ENCODE measurements at regions not wholly inside any gene's neighbourhood (a gene's known extent, or its start where the extent isn't known, plus 50 kb on each side); places are given as distances from the start of the nearest gene placed in this dataset.

DNA sequence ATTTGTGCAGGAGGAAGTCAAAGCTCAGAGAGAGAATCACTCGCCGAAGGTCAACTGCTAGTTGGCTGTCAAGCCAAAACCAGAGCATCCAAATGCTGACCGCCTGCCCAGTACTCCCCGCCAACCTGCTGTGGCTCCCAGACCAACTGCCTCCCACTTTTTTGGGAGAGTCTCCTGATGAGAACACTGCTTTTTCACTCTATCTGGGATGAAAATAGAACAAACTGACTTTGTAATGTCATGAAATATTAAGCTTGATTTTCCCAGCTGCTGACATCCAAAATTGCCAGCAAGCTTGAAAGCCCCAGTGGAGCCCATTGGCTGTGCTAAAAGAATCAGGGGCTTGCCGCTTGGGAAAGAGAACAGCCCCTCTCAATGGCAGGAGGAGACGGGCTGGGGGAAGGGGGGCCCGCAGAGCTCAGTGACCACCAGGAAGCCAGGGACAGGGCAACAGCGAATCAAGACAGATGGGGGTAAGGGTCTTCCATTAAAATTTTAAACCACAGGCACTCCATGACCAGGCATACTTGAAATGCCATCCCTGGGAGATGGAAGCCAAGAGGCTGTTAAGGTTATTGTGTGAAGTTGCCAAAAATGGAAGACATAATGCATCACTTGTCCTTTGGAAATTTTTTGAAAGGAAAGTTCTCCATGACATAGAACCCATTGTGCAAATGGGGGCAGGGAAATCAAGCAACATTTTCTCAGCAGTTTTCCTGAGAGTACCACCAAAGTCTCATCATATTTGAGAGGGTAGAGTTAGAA, 125.7 kb upstream of the CDH5 start:
- no peak for DNase-seq

DNA sequence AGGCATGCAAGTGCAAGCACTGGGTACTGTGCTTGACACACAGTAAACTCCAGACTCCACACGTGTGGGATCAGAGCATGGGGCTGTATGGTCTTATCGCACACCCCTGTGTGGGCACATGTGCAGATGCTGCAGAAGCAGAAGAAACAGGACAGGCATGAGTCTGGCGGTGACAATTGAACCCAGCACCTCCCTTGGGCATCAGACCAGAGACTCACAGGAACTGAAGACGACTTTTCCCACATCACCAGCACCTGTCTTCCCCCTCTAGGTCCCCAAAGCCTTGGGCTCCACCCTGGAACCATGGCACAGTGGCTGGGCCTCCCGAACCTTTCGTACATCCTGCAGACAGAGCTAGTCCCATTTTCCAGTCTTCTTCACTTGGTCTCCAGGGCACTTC, 126.4 kb upstream of the CDH5 start:
- no peak for DNase-seq

DNA sequence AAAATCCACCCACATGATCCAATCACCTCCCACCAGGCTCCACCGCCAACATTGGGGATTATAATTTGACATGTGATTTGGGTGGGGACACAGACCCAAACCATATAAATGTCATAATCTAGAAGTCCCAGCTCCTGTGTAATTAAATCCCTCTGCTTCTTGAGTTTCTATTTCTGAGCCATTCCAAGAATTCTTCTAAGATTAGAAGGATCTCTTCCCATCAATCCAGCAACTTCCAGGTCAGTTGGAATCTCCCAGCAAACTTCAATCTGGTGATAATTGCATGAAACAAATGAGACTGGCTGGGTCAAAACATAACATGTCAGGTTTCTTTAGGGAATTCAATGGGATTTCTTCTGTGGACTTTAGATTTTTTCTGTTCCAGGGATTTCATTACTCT, 127.8 kb upstream of the CDH5 start:
- DNase-seq, result no peak

DNA sequence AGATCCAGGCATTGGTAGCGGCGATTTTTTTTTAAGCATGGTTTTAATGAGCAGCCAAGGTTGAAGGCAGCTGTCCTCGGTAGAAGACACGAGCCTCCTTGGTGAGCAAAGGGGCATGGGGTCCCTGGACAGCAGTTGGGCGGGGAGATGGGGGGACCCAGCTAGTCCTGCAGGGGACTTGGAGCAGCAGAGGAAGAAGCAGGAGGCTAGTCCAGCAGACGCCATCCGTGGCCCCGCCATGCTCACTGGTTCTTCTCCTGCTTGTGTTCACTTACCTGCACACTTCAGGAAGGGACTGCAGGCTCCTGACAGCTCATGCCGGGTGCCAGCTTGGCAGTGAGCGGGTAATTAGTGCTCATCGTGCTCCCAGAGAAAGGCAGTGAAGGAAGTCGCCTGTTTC, 130.2 kb upstream of the CDH5 start:
- no peak for DNase-seq

DNA sequence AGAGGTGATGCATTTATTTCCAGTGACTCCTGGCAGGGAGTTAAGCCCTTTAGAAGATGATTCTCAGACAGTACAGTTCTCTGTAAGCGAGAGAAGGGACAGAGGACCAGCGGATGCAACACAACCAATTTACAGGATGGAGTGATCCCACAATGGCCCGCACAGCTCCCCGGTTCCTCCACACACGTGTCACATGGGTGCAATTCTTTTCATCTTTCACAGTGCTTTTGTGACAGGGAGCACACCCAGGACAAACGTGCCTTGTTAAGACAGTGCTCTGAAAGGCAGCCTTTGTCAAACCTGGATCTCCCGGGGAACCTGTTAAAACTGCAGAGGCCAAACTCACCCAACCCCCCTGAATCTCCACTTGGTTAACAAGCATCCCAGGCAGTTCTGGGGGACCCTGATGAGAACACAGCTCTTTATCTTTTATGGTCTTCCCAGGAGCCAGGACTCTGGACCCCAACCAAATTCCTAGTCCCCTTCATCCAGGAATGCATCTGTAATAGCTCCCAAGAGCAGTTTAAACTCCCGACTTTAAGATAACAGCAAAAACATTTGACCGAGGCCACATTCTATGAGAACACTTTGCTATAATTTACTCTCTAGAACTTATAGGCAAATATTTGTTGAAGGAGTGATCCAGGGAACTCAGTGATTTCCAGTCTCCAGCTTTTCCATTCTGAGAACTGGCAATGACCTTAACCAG, 134.9 kb upstream of the CDH5 start:
- no peak for DNase-seq

DNA sequence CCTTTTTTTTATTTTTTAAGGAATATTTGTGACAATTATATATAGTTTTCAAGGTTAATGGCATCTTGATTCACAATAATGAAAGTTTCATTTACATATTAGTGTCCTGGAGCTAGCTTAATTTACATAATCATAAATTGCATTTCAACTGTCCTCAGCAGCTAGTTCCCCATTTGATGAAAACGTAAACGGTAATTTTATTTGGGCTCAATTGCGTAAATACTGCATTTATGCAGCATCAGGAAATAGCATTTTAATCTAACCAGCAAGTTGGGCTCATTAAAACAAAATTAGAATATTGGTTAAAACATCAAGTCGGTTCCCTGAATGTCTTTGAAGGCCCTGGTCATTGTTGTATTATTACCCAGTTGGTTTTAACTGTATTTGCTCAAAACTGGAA, 136.8 kb upstream of the CDH5 start:
- DNase-seq, result no peak

DNA sequence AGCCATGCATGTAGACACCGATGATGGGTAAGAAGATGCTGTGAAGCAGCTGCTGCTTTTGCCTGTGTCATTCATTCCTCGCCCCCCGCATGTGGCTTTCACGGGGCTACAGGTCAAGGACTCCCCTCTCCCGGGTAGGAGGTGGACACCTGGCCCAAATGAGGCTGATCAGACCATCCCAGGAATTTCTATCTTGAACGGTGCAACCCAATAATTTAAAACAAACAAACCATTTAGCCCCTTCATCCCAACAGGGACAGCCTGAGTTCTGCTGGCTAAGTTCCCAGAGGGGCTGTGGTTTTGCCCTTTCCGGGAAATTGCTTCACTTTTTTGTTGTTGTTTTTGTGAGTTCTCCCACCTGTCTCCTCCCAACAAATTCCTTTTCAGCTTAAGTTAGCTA, 137.7 kb upstream of the CDH5 start:
- DNase-seq, result no peak

DNA sequence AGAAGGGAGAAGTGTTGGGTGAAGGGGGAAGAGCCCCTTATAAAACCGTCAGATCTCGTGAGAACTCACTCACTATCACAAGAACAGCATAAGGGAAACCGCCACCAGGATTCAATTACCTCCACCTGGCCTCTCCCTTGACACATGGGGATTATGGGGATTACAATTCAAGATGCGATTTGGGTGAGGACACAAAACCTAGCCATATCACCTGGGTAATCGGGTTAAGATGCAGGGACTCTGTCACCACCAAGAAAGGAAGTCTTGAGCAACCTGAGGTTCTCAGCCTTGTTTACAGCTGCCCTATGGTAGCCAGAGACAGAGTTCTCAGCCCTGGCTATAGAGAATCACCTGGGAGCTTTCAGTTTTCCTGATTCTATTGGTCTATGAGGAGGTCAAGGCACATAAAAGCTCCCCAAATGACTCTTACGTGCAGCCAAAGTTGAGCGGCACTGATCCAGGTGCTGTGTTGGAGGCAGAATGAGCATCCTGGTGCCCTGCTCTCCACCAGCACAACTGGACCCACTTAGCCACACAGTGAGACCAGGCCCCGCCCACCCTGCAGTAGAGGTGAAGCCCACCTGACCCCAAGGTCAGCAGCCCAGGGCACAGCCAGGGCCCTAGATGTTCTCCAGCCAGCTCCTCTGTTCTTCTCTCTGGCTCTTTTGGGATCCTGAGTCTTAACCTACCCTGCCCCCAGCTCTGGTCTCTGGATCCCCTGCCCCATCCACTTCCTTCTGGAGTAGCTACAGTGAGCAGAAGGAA, 138.5 kb upstream of the CDH5 start:
- no peak for DNase-seq

DNA sequence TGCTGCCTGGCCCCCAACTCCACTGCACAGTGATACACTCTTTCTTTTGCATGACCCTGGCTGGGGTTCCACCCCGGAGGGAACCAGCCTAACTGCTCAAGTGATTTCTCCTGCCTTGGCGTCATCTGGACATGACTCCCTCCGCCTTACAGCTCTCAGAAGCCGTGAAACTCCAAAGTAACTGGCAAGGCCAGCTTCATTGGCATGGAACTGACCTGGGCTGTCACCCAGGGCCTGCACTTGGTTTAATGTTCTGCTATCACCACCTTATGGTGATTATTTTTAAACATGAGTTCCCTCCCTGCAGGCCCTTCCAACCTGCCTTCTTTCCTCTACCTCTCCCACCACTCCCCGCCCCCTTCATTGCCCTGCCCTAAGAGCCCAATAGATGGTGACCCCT, 139.7 kb upstream of the CDH5 start:
- no peak for DNase-seq

DNA sequence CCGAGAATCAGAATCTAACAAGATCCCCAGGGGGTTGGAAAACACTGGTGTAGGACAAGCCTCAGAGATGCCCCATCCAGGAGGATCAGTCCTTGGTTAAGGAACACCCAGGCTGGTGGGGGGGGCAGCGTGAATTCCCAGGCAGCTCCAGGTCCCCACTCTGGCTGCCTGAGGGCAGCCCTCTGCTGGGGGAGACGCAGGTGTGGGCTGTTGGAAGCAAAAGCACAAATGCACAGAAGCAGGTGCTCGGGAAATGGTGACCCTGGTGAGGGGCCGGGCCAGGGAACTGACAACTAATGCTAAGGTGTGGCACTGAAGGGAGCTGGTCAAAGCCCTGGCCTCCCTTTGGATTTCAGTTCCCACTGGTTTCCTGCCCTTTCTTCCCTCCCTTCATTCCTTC, 140.8 kb upstream of the CDH5 start:
- DNase-seq, result no peak

DNA sequence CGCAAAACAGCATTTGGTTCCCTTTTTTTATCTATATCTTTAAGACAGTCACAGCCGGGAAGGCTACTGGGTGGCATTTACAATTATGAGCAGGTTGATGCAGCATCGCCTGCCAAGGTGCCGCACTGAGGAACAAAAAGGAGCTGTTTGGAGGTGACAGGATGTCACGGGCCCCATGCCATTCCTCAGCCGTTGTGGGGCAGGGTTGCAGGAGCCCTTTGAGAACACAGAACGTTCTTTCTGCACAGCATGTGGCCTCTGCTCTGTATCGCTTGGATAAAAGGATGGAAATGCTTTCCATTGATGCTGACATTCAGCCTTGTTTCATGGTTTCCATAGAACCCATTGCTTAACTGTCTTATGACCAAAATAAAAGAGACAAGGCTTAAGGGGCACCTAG, 141.9 kb upstream of the CDH5 start:
- DNase-seq, result no peak

DNA sequence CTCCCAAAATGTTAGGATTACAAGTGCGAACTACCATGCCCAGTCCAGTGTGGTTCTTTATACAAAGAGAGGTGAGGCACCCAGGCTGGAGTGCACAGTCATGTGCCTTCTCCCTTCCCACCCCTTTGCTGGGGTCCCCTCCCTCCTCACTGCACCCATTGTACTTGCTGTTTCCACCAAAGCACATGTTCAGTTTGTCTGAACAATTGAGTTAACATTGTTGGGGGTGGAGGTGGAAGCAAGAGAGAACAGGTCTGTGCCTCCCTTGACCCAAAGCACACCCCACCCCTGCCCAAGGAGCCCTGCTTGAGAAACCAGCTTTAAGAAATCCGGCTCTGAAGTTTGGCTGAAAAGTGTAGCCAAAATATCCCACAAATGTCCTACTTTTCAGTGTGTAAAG, 142.3 kb upstream of the CDH5 start:
- DNase-seq, result no peak

DNA sequence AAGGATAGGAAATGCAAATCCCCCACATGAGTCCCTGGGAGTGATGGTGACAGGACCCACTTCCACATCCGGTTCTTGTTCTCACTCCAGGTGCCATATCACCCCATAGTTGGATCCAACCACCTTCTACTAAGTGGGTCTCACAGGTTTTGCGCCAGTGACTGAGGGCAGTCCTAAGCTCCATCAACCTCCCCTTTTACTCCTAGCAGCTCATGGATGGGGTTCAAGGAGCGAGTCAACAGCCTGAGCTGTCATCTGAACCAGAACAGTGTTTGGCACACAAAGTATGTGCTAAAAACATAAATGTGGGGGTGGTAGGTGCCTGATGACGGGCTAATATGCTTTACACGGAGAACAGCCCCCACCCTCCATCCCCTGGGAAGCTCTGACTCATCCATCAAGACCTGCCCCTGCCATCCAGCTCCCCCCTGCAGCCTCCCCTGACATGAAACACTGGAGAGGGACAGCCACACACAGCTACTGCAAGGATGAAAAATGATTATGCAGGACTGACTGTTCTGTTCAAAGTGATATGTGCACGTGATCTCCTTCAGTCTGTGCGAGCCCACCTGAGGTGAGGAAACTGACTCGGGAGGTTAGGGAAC, 143.2 kb upstream of the CDH5 start:
- no peak for DNase-seq

DNA sequence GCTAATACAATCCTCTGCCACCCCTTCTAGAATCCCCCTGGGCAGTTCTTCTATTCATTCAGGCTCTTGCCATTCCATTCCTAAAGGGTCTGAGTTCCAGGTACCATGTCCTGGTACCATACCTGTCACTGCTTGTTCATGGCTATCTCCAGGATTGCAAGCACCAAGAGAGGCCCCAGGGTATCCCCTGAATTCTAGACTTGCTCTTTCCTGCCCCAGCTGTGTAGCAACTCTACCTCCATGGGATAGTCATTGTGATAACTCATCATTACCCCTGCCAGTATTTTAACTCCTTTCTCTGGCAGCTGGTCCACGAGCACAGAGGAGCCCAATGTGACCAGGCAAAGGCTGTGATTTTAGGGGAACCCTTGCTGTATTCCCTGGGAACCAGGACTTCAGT, 143.7 kb upstream of the CDH5 start:
- DNase-seq, result no peak

DNA sequence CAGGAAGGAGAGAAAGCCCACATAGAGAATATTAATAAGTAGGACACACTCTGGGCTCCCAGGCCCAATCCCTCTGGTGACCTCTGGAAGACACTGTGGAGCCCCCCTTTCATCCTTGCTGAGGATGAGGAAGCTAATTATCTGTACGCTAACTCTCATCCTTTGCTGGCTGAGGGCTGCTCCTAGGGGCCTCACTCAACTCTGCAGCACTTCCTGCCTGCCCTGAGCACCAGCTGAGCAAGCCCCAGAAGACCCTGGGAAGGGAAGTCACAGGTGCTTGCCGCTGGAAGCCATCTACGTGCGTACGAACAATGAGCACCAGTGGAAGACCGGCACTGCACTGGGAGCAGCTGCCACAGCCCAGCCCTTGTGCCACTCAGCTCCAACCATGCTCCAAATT, 145.8 kb upstream of the CDH5 start:
- no peak for DNase-seq

DNA sequence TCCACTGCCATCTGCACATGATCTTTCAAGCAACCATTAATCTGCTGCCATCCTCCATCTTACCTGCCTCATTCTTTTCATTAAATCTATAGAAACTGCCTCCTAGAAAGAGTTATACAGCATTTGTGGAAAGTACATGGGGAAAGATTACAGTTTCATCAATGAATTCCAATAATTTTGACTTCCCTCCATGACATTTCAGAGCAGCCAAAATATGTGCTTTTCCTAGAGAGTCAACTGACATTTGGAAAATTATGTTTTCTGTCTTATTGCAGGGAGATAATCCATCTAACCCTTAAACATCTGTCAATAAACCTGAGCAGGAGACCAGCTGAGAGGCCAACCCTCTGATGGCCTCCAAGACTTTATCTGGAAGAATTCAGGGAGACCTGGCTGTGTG, 147.0 kb upstream of the CDH5 start:
- no peak for DNase-seq

DNA sequence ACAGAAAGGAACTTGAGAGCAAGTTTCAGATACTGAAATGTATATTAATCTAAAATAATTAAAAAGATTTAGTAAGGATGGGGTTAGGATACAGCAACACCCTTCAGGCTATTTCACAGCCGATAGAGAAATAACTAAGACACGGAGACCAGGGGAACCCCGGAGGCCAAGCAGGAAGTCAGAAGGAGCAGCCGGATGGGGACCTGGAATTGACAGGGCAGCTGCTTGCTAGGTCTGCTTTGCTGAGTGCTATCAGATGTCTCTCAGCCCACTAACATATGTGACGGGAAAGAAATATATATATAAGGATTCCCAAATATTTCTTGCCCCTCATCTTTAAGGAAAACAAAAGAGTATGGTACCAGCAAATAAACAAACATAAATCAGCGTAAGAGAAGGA, 154.1 kb upstream of the CDH5 start:
- DNase-seq, result no peak

DNA sequence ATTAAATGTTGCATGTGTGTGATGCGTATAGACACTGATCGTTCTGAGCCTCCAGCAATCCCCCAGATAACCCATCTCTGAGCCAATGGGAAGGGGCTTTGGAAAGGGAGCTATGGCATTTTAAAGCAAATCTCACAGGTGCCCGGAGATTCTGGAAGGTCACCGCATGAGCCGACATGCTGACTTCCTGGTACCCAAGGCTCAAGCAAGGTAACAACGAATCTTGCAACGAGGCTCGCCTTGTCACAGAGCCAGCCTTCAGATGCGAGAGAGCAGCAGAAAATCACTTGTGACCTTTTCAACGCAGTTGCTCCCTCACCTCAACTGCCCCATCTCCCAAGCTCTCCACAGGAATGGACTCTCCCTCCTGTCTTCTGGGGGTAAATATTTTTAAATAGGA, 154.8 kb upstream of the CDH5 start:
- no peak for DNase-seq

DNA sequence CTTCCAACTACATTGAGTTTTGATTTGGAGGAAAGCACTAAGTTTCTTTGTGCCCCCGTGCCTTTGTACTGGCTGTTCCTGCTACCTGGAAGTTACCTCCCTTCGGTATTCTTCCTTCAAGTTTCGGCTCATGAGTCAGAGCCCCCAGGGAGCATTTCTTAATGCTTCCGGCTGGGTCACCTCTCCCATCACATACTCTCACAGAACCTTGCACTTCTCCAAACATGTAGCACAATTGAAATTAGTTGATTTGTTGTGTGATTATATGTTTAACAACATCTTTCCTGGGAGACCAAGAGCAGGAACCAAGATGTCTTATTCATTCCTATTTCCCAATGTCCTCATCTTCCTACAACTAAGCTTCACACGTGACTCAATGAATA, 158.6 kb upstream of the CDH5 start:
- DNase-seq, result no peak

DNA sequence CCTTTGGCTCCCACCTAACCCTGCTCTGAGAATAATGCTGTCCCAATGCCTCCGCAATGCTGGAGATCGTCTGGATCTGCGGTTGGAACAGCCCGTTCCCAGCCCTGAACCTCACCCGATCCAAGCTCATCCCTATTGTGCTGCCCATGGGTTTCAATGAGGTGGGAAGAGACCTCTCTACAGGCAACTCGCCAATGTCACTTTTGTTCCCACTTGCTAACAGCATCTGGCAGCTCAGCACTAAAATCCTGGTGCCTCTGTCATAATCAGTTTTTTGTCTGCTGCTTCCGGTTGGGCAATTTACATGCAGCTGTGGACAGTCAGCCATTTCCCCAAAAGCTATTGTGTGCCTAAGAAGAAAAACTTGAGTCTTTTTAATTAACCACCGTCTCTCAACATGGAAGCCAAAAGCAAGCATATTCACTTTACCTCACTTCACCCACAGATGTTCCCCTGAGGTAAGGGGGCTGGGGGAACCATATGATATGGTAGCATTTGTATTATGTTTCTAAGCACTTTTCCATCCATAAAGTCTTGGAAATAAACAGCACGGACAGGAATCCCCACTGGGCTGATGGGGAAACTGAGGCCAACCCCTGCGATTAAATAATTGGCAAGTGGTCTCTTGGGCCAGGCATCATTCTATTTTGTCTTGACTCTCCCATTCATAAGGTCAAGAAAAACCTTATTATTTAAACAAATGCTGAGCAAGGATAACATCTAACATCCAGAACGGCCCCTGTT, 159.2 kb upstream of the CDH5 start:
- peak; percentile 39 for DNase-seq

DNA sequence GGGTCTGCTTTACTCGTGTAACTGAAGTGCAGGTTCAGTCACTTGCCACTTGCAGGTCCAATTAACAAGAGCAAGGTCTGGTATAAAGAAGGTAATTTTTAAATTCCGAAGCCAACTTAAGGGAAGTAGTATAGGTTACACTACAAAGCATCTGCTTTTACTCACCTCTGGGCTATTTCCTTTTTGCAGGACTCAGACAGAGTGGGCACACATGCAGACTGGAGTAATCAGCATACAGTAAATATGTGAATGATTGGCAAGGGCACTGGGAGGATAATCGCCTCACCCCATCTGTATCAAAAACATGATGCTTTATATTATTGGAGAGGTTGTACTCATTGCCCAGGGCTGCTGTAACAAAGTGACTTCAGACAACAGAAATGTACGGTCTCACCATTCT, 160.1 kb upstream of the CDH5 start:
- no peak for DNase-seq

DNA sequence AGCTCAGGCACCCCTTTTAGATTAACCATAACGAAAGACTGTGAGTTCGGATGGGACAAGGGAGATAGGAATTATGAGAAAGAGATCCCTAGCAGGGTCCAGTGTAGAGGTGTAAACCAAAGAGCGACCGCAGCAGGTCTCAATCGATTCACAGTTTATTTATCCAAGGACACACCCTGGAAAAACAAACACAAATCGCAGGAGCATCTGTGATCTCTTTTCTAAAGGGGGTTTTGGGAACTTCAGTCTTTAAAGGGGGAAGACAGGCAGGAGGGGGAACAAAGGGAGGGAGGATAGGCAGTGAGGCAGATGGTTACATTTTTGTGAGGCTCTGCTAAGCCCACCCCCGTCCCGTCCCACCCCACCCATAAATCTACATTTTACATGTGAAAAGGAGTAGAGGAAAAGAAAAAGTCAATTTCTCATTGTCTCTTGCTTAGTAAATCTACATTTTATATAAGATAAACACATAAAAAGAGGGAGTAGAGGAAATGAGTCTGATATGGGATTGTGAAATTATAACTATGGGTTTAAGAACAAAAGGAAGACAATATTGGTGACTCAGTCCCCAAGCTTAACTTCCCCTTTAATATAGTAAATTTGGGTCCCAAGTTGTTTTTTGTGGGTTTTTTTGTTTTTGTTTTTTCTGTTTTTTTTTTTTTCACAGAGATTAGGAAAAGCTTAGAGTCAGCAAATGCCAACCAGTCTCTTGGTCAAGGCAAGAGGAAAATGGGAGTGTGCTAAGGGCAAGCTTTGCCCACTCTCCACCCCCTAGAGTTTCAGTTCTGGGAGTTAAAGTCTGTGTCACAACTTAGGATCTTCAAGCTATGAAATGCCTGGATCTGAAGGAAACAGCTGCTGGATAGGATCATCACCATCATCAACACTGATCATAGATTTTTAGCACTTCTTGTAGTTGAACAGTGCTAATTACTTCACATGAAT, 160.9 kb upstream of the CDH5 start:
- DNase-seq, result peak; percentile 11

Data from SIG-M5 (cell line).